RPMI7951 (cell line): ENCODE measurements at regions not wholly inside any gene's neighbourhood (a gene's known extent, or its start where the extent isn't known, plus 50 kb on each side); places are given as distances from the start of the nearest gene placed in this dataset.

Experiments
- DNase-seq: peaks from one replicate; pipeline ENCODE4 v3.0.0-alpha.2; 2012; ENCODE audit warnings: low read depth

DNA sequence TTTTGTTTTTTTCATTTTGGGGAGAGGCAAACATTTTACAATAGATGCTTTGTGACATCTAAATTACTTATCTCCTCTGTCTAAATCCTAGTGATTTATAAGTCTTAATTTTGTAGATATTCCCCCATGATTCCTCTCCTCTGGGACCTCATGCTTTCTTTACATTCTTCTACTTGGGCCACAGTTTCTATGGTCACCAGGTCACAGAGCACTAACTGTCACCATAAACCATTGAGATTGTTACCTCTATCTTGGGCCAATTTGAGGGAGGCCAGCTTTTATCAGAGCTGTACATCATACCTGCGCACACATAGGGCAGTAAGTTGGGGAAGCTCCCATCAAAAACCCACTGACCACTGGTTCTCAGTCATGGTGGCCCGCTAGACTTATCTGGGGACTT is 582.1 kb upstream of the SALL1 start:
- DNase-seq, result no peak

DNA sequence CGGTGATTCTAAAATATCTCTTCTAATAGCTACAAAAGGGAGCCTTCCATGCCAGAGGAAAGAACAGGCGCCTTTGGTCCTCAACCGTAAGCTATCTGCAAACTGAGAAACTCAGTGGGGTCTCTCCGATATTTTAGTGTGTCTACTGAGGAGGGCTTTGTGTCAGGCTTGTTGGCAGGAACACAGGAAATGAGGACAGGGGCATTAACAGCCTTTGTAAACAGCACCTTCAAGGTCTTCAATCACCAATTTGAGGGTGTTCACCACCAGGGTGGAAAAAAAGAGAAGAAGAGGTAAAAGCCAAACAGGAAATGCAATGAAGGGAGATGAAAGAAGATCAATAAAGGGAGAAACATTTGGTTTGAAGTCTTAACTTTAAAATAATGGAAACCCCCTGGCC is 580.1 kb upstream of the SALL1 start:
- no peak for DNase-seq

DNA sequence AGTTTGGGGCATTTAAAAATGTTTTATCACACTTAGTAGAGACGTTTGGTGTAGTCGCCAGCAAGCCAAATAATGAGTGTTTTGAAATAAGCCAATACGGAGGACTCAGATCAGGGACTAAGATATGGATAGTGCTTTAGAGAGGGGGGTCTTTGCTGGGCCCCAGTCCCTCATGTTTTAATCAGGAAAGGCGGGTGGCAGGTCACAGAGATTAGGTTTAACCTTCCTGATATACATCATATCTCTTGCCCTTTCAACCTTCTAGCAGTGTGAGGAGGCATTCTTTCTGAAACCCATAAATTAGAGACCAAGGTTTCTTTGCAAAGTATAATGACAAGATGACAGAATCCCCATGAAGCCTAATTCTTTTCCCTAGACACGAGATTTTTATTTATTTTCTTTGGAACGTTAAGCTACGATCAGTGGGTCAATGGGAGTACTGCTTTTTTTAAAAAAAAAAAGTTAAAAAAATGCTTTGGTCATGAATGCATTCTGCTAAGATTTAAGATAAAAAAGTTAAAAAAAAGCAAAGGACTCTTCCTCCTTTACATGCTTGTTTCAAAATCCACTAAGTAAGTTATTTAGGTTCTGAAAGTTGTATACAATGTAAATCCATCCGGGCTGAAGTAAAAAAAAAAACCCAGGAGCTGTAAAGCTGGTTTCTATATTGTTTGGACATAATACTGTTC is 572.1 kb upstream of the SALL1 start:
- DNase-seq, result no peak

DNA sequence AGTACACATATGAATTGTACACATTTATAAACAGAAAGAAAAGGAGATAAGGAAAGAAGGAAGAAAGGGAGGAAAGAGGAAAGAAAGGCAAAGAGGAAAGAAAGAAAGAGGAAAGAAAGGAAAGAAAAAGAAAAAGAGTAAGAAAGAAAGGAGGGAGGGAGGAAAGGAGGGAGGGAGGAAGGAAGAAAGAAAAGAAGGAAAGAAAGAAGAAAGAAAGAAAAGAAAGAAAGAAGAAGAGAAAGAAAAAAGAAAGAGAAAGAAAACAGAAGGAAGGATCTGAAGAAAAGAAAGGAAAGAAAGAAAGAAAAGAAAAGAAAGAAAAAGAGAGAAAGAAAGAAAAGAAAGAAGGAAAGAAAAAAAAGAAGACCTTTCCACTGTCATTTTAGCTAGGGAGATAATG is 571.4 kb upstream of the SALL1 start:
- DNase-seq, result no peak

- DNase-seq, result peak; percentile 69
These were observed 568.3 kb upstream of the SALL1 start for GRCh38 chr16:51719376-51719775.

- no peak for DNase-seq
These were observed 565.1 kb upstream of the SALL1 start for GRCh38 chr16:51716195-51716594.

DNA sequence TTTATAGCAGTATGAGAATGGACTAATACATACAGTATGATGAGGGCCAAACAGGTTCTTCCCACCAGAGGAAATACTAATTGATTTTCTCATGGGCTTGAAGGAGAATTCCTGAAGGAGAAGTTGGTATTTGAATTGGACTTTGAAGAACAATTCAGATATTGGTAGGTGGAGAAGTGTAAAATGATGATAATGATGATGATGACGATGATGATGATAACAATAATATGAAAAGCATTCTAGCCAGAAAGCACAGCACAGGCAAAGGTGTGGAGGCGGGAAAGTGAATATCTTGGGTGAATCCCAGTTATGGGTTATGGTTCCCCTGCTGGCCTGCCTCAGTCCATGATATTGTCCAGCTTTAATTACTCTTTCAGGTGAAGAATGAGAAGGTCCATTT is 562.4 kb upstream of the SALL1 start:
- DNase-seq, result no peak

GRCh38 chr16:51710905-51711563 is 560.0 kb upstream of the SALL1 start:
- no peak for DNase-seq

DNA sequence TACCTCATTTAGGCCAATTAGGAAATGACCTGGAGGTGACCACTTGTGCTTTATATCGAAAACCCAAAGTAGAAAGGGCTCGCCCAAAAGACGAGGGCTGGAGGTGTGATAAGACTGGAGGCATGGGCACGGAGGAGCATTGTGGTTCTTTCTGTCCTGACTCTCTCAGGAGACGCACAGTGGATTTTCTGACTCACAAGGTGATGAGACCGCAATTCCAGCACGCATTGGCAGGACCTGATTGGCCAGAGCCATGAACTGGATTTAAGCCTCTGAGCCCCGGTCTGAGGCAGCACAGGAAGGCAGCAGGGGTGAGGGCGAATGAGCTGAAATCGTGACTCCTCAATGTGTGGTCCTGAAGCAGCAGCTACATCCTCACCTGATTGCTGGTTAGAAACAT is 559.1 kb upstream of the SALL1 start:
- peak; percentile 85 for DNase-seq

- peak; percentile 55 for DNase-seq
These were observed 557.8 kb upstream of the SALL1 start for GRCh38 chr16:51708861-51709260.

GRCh38 chr16:51707666-51708065 is 556.6 kb upstream of the SALL1 start:
- peak; percentile 36 for DNase-seq

DNA sequence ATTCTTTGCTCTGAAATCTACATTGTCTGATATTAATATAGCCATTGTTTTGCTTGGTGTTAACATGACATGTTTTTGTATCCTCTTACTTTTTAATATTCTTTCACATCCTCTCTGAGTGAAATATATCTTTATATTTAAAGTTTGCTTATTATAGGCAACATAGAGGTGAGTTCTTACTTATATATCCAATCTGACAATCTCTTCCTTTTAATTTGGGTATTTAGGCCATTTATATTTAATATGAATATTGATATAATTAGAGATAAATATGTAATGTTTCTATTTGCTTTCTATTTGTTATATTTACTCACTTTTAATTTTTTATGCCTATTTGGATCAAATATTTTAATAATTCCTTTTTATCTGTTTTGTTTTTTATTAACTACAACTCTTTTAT is 554.1 kb upstream of the SALL1 start:
- no peak for DNase-seq

DNA sequence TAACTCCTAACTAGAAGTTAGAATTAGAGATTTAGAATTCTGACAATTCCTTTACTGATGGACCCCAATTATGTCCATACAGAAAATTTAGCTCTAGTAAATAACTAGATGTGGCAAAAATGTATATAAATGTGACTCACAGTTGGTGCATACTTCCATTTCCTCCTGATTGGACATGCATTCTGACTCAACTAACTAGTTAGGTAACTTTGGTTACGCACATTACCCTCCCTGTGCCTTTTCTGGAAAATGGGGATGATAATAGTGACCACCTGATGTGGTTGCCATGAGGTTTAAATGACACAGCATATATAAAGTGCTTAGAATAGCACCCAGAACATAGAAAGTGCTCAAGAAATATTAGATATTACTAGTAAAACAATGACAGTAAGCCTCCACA is 550.0 kb upstream of the SALL1 start:
- peak; percentile 21 for DNase-seq

- no peak for DNase-seq
These were observed 548.8 kb upstream of the SALL1 start for GRCh38 chr16:51699686-51700396.

- DNase-seq, result no peak
These were observed 547.6 kb upstream of the SALL1 start for GRCh38 chr16:51698647-51699046.

GRCh38 chr16:51697454-51697853 is 546.4 kb upstream of the SALL1 start:
- peak; percentile 33 for DNase-seq

DNA sequence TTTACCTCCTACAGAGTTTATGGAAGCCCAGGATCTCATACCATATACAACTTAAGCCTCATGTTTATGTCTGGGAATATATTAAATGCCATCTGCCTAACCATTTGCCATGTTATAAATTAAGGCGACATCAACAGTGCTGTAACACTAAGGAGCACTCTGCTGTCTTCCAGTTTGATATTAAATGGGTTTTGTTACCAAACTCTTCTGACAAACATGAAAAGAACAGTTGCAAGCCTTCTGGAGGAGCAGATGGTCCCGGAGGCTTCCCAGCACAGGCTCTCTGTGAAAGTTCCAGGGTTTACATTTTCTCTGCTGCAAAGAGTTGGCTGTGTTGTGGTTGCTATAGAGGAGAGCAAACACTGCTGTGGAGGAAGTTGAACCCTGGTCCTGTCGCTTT is 545.3 kb upstream of the SALL1 start:
- no peak for DNase-seq

DNA sequence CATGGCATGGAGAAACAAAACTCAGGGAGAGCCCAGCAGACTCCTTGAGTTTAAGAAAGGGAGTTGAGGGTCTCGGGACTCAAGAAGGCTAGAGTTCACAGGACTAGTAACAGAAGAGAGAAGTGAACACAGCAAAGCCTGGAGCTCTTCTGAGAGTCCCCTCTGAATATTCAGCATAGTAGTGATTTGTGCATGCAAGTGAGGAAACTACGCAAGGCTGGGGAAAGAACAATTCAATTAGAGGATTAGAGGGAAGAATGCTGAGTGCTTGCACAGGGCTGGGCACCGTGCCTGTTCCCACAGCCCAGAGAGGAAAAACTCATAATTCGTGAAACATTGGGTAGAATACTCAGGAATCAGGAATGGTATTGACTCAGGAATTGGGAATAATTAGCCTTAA is 540.0 kb upstream of the SALL1 start:
- no peak for DNase-seq

DNA sequence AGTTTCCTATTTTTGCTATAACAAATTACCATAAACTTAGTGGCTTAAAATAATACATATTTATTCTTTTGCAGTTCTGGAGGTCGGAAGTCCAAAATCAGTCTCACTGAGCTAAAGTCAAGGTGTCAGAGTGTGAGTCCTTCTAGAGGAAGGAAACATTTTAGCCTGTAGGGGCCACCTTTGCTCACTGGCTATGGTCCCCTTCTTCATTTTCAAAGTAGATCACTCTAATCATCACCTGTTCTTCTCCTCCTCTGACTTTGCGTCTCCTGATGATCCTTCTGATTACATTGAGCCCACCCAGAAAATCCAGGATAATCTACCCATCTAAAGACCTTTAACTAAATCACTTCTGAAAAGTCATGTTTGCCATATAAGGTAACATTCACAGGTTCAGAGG is 534.4 kb upstream of the SALL1 start:
- no peak for DNase-seq

GRCh38 chr16:51683882-51684281 is 532.8 kb upstream of the SALL1 start:
- no peak for DNase-seq

GRCh38 chr16:51682905-51683304 is 531.8 kb upstream of the SALL1 start:
- DNase-seq, result no peak

DNA sequence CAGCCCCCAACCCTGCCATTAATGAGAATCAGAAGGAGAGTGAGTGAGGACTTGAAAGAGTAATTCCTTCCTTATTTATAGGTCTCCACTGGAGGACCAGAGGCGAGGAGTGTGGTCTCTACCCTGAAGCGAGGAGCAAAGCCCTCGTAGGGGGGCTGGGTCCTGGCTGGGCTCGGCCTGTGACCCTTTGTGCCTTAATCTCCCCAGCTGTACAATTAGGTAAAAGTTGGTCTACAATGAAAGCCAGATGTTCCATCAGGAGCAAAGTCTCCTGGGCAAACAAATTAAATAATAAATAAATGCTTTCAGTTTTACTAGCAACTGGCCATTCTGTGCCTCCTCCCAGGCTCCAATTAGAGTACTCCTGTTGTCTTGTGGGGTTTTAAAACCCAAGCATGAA is 523.5 kb upstream of the SALL1 start:
- DNase-seq, result no peak

DNA sequence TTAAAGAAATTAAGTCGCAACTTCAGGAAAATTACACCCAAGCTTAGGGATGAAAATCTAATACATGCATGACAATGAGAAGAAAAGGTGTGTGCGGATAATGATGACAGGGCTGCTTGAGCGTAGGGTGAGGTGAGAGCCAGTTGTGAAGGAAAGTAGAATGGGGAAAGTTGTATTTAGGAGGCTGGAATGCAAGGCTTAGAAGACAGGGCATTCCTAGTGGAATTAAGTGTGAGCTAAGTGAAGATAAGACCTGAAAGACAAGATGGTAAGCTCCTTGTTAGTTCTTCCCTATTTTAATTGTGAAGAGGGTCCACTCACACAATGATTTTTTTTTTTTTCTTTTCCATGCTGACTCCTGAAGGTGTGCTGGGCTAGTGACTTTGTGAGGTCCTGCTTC is 519.5 kb upstream of the SALL1 start:
- DNase-seq, result no peak
